KBM-7 (cell line): ENCODE measurements at regions not wholly inside any gene's neighbourhood (a gene's known extent, or its start where the extent isn't known, plus 50 kb on each side); places are given as distances from the start of the nearest gene placed in this dataset.
"Not testable (repeated sequence)": the region's sequence is repeated elsewhere in the genome, so short reads cannot be mapped to it uniquely, and the experiment has no call there.

ENCODE experiments used
- DNase-seq: peaks from one replicate; pipeline ENCODE4 v3.0.0-alpha.2; 2015
- in situ Hi-C: fragments of 300-500 bp; cut with MboI; formaldehyde crosslinking; loops from 2 replicates; pipeline ENCODE4 v1.14.3; 2020; ENCODE audit warnings: low sequenced_read_pairs, low pct_unique_long_range_greater_than_20kb, mixed read lengths

DNA sequence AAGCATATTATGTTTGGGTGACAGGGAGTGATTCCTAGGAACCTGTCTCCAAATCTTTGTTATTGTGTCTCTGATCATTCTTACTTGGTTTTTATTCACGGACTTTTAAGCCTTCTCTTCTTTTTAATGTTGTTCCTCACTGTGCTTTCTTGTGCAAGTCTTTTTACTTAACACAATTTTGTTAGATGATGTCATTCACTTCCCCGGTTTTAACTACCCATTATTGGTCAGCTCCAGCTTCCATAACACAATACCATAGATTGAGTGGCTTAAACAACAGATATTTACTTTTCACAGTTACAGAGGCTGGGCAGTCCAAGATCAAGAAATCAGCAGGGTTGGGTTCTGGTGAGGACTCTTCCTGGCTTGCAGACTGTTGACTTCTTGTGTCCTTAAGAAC lies 436.3 kb upstream of the CBLB start:
- in situ Hi-C loops: no loop called here
- DNase-seq: no peak

DNA sequence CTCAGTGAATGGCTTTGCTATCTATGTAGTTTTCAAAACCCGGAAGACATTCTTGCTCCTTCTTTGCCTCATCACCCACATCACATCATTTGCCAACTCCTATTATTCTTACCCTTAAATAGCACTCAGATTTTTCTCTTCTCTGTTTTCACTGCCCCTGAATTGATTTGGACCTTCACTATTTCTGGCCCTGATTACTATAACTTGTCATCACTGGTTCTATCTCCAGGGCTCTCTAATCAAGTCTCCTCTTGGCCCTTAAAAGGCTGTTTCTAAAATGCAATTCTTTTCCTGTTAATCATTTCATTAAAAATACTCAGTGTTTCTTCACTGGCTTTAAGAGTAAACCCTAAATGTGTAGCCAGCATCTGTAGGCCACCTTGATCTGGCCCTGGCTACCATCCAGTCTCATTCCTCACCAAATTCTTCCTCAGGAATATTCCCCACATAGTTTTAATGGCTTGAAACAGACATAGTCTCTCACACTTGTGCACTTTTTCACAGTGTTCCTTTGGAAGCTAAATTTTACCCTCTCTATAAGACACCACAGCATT lies 437.1 kb upstream of the CBLB start:
- no peak for DNase-seq
- in situ Hi-C loops: no loop called here

DNA sequence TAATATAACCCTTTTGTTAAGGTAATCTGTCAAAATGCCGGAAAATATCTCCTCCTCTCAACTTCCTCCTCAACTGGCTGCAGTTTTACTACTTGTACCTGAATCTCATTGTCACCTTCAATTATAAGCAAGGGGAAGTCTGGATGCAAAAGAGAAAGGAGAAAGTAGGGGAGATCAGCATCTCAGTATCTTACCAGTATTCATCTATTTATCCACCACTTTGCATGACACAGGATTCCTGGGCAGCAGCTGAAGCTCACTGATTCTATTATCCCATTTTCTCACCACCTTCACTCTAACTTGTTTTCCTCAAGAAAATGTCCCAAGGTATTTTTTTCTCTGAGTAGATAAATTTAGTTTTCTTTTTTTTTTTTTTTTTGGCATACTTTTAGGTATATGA lies 440.5 kb upstream of the CBLB start:
- in situ Hi-C loops: no loop called here
- DNase-seq: no peak

DNA sequence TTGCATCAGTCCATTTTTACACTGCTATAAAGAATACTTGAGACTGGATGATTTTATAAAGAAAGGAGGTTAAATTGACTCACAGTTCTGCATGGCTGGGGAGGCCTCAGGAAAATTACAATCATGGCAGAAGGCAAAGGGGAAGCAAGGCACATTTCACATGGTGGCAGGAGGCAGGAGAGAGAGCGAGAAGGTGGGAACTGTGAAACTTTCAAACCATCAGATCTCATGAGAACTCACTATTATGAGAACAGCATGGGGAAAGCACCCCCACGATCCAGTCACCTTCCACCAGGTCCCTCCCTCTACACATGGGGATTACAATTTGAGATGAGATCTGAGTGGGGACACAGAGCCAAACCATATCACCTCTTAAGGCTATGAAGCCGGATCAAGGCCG lies 441.0 kb upstream of the CBLB start:
- DNase-seq, in situ Hi-C loops: not testable (repeated sequence)

DNA sequence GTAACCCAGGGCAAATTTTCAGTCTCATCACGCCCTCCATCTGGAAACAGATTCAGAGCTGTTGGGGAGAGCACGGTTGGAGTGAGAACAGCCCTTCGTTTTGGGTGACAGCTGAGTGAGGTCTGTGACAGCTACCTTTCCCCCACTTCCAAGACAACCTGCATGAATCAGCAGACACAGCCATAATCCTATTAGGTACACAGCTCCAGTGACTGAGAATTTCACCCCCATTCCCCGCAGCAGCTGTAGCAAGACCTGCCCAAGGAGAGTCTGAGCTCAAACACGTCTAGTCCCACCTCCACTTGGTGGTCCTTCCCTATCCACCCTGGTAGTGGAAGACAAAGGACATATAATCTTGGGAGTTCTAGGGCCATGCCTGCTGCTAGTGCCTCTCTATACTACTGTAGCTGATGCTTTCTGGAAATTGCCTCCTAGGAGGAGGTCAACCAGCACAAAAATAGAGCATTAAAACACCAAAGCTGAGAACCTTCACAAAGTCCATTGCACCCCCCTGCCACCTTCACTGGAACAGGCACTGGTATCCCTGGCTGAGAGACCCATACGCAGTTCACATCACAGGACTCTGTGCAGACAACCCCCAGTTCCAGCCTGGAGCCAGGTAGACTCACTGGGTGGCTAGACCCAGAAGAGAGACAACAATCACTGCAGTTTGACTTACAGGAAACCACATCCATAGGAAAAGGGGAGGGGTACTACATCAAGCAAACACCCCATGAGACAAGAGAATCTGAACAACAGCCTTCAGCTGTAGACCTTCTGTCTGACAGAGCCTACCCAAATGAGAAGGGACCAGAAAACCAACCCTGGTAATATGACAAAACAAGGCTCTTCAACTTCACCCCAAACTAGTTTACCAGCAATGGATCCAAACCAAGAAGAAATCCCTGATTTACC lies 448.6 kb upstream of the CBLB start:
- DNase-seq: no peak
- in situ Hi-C loops: no loop called here

DNA sequence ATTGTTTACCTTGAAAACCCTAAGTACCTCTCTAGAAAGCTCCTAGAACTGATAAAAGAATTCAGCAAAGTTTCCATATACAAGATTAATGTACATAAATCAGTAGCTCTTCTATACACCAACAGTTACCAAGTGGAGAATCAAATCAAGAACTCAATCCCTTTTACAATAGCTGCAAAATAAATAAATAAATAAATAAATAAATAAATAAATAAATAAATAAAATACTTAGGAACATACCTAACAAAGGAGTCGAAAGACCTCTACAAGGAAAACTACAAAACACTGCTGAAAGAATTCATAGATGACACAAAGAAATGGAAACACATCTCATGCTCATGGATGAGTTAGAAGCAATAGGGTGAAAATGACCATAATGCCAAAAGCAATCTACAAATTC lies 452.6 kb upstream of the CBLB start:
- DNase-seq, in situ Hi-C loops: not testable (repeated sequence)

DNA sequence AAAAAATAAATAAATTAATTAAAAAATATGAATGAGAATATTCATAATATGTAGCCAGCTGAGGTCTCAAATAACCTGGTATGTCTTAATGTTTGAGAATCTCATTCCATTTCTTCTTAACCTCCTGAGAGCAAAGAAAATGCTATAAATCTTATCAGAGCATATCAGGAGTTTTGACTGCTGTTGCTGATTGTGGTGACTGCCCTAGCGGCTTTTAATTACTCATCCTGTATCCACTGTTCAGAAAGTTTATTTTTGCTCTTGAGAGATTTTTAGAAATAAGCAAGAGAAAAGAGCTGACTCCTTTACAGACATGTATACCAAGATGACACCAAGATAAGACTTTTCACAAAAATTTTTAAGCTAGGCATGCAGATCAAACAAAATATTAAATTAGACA lies 454.8 kb upstream of the CBLB start:
- in situ Hi-C loops: no loop called here
- no peak for DNase-seq

DNA sequence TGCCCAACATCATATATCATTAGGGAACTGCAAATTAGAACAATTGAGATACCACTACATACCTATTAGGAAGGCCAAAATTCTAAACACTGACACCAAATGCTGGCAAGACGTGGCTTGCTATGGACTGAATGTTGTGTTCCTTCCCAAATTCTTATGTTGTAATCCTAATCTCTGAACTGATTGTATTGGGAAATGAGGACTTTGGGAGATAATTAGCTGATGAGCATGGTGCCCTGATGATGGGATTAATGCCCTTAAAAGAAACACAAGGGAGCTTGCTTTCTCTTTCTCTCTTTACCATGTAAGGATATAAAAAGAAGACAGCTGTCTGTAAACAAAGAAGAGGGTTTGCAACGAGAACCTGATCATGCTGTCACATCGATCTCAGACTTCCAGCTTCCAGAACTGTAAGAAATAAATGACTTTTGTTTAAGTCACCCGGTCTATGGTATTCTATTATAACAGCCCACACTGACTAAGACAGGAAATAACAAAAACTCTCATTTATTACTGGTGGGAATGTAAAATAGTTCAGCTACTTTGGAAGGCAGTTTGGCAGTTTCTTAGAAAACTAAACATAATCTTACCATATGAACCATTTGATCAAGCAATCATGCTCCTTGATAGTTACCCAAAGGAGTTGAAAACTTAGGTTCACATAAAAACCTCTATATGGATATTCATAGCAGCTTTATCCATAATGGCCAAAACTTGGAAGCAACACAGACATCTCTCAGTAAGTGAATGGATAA lies 458.3 kb upstream of the CBLB start:
- in situ Hi-C loops: no loop called here

DNA sequence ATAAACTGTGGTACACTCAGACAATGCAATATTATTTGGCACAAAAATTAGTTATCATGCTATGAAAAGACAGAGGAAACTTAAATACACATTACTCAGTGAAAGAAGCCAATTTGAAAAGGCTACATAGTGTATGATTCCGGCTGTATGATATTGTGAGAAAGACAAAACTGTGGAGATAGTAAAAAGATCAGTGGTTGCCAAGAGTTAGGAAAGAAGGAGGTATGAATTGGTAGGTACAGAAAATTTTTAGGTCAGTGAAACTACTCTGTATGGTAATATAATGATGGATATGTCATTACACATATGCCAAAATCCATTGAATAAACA lies 458.8 kb upstream of the CBLB start:
- in situ Hi-C loops: no loop called here
- no peak for DNase-seq

More for the DNA sequence above, 458.3 kb upstream of the CBLB start:
- no peak for DNase-seq

DNA sequence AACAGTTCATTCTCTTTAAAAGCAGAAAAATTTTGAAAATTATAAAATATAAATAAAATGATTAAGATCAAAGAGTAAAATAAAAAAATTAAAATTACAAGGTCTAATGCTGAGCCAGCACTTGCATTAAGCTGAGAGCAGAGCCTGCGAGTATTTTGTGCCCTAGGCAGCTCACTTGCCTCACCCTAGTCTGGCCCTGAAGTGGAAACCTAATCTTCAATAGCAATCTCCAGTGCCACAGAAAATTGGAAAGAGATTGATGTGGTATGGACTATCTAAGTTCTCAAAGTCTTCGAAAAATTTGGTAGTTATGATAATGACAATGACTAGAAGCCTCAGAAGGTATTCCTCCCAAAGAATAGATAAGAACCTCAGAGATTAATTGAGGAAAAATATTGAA lies 459.4 kb upstream of the CBLB start:
- DNase-seq: no peak
- in situ Hi-C loops: no loop called here

DNA sequence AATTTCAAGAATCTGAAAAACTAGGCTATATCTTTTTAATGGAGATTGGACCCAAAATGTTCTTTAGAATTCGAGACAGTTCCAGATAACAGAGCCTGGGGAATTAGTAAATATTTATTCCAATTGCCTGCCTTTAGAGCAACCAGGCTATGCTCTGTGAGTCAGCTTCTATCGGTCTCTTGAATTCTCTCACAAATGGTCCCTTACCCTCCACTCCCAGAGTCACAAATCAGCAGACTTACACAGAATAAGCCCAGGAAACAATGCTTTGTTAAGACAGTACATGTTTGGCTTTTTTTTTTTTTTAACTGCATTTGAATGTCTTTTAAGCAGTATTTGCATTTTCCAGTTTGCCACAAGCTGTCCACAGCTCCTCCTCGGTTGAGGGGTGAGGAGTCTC lies 460.7 kb upstream of the CBLB start:
- no peak for DNase-seq
- in situ Hi-C loops: no loop called here

DNA sequence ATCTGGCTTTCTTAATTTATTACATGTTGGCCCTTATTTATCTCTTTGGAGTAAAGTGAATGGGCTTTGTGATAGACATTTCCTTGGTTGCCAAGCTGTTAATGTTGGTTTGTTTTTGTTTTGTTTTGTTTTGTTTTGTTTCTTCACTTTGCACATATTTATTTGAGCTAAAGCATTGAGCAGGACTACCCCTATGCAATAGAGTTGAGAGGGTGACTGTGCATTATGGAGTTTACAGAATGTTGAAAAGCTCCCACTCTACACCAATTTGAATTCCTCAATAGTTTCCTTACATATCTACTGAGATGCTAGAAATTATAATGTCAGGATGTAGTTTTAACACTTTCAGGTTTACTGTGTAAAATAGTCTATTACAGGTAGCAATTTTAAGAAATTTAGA lies 462.8 kb upstream of the CBLB start:
- in situ Hi-C loops: no loop called here
- no peak for DNase-seq

DNA sequence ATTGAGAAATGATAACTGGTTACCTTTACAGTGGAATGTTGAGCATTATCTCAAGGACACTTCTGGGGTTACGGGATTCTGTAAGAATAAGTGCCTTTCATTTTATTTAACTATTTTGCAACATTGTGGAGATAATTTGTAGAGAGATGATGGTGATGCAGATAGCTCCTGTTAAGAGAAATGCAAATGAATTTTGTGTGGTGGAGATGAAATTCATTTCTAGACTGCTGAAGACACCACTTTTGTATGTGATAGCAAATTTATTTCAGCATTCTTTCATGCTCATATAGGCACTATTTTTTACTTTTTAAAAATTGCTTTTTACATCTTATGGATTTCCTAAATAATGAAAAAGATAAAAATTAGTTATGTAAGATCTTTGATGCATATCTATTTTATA lies 463.3 kb upstream of the CBLB start:
- in situ Hi-C loops: no loop called here
- DNase-seq: no peak

DNA sequence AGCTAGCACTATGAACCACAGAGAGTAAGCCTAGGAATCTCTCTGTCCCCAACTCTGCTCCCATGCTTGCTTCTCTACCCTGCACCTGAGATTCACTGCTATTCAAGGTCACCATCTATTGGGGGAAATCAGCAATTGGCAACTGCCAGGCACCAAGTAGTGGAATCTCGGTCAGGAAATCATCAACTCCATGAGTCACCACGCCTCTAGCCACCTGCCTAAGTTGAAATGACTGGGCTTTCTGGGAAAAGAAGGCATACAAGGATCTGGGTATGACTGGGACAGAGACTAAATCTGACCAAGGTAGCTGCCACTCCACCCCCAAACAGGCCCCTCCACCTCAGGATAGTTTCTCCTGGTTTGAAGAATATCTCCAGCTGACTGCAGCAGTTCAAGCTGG lies 464.1 kb upstream of the CBLB start:
- no peak for DNase-seq

DNA sequence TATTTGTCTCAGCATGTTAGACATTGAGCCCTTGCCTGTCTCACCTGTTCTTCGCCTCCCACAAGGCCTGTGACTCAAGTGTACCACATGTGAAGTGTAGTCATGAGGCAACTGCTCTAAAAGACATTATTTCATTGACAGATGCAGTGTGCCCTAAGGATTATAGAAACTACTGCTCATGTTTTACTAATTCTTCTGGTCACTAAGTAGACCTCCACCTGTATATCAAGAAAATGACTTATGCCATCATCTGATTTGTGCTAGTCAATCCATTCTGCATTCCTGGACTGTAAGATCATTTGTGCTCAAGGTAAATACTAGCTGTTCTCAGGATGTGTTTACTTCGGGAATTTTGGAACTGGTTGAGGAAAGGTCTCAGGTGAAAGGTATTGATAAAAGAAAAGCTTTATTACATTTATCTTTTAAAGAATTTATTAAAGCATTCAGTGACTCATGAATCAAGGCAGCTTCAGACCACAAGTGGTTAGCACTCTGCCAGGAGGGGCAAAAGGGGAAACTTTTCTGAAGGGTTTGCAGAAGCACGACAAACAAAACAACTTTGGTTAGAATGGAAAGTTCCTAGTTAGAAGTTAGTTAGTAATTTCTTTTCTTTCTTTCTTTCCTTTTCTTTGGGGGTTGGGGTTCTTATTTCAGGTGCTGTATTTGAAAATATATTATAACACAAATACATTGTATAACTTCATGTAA lies 465.3 kb upstream of the CBLB start:
- DNase-seq: no peak
- in situ Hi-C loops: no loop called here

More for the DNA sequence above, 464.1 kb upstream of the CBLB start:
- in situ Hi-C loops: no loop called here

DNA sequence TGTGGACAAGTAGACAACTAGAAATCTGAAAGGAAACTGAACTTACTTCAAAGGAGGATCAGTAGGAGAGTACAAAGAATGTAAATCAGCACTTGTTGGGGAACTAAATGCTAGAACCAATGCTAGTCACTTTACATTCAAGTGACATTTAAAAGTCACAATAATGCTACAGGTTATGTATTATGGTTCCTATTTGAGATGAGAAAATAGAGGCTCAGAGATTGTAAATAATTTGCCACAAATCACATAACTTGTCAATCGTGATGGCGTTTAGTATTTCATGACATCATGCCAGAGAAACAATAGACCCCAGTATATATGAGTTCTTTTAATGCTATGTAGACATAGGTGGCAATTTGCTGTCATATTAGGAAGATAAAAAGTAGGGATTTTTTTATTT lies 467.8 kb upstream of the CBLB start:
- DNase-seq: no peak
- in situ Hi-C loops: no loop called here

DNA sequence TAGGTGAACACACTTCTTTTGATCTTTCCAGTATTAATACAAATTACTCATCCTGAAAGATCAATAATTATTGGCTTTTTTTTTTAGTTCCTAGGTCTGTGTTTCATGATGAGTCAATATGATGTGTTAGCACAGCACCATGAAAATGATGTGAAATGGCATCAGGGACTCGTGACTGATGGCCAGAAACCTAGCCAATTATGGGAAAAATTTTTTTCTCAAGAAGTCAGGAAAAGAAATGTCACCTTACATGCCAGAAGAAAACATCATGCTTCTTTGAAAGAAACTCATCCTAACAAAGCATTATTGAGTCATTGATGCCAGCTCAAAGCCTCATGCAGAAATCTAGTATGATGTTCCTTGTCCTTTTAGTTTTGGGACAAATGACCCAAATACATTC lies 468.3 kb upstream of the CBLB start:
- DNase-seq: no peak
- in situ Hi-C loops: no loop called here

DNA sequence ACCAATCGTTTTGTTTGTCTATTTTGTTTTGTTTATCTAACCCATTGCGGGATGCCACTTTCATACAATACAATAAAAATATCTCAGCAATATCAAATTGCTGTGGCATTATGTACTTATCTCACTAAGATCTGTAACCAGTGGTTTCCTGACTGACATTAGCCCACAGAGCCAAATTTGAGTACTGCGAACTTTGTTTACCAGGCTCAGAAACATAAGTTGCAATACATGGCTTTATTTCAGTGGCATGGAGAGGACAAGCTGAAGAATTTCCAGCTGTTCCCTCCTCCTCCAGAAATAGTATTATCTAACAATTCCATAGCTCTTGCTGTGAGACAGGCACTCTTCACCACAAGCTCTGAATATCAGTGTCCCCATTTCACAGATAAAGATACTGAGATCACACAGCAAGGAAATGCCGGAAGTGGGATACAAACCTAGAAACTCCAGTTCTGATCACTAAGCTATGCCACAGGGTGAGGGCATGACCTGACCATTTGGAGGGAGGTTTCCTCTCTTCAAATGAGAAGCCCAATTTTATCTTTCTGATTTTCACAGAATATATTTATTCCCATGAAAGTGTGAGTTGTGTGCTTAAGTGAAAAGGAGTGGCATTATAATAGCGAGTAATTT lies 469.9 kb upstream of the CBLB start:
- in situ Hi-C loops: no loop called here
- DNase-seq: no peak

DNA sequence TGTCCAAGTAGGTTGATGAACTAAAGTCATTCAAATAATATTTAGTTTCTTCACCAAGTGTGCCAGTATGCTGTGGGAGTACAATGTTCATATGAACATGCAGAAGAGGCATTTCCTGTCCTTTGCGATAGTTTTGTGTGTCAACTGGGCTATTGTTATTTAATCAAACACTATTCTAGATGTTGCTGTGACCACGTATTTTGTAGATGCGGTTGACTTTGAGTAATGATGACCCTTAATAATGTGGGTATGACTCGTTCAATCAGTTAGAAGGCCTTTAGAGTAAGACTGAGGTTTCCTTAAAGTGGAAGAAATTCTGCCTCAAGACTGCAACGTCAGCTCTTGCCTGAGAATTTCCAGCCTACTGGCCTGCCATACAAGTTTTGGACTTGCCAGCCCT lies 470.7 kb upstream of the CBLB start:
- in situ Hi-C loops: no loop called here

More for the DNA sequence above, 470.7 kb upstream of the CBLB start:
- no peak for DNase-seq
